GM06990 (cell line): ENCODE measurements at regions not wholly inside any gene's neighbourhood (a gene's known extent, or its start where the extent isn't known, plus 50 kb on each side); places are given as distances from the start of the nearest gene placed in this dataset.

Experiments
- DNase-seq: peaks from one replicate; pipeline ENCODE4 v3.0.0-alpha.2; 2011; ENCODE audit not compliant: insufficient read length; ENCODE audit errors: extremely low read depth
- H3K27me3 ChIP-seq: replicated peaks from 2 replicates; pipeline ENCODE4 v1.6.0; 2011; ENCODE audit warnings: low read length; ENCODE audit not compliant: control insufficient read depth, insufficient read depth
- H3K36me3 ChIP-seq: 2 replicates; pipeline ENCODE4 v1.5.1; 2011; ENCODE audit warnings: low read length; ENCODE audit not compliant: control insufficient read depth, insufficient read depth
- H3K4me3 ChIP-seq: replicated peaks from 2 replicates; pipeline ENCODE4 v1.5.1; 2011; ENCODE audit warnings: low read depth, mild to moderate bottlenecking, control low read depth, low read length
- CTCF ChIP-seq: IDR thresholded peaks from 2 replicates; pipeline ENCODE4 v1.5.1; 2011; ENCODE audit warnings: low read length, control low read depth, mild to moderate bottlenecking, inconsistent platforms; ENCODE audit not compliant: insufficient read depth, poor library complexity, severe bottlenecking

- no peaks in the 10 kb centered on the region for H3K36me3 ChIP-seq
- no peak overlapping the region for H3K4me3 ChIP-seq
- no peak for DNase-seq
- no peak for TF ChIP-seq CTCF
- H3K27me3 ChIP-seq, result no peaks in the 10 kb centered on the region
Observed at GRCh38 chr1:195434566-195435203, 1173.6 kb downstream of the KCNT2 start.

DNA sequence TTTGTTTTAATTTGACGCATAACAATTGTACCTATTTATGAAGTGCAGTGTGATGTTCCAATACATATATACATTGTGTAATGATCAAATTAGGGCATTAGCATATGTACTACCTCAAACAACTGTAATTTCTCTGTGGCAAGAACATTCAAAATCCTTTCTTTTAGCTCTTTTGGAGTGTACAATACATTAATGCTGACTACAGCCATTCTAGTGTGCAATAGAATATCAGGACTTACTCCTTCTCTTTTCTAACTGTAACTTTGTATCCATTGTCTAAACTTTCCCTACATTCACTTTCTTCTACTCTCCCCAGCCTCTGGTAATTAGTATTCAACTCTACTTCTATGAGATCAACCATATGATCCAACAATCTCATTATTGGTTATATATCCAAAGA, 1177.4 kb downstream of the KCNT2 start:
- H3K36me3 ChIP-seq, result no peaks in the 10 kb centered on the region
- no peak for DNase-seq
- H3K27me3 ChIP-seq, result no peaks in the 10 kb centered on the region
- TF ChIP-seq CTCF, result no peak
- no peak overlapping the region for H3K4me3 ChIP-seq

DNA sequence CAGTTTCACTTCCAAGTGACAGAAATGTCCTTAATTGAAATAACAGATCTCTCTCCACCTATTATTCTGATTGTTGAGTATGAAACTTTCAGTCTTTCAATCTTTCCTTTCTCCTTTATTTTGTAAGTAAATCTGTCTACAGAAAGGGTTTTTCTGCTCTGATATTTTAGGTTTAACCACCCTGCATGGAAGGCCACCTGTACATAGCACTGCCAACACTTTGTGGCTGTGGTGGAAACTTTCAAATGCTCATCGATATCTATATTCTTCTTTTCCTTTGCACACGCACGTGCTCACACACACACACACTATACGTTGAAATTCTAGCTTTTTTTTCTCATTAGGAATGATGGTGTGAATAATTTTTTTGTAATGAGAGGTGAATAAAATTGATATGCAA, 1179.3 kb downstream of the KCNT2 start:
- TF ChIP-seq CTCF, result no peak
- Histone ChIP-seq H3K36me3 (no peaks in the 10 kb centered on the region), H3K27me3 (no peaks in the 10 kb centered on the region), H3K4me3 (no peak overlapping the region)
- DNase-seq, result no peak

DNA sequence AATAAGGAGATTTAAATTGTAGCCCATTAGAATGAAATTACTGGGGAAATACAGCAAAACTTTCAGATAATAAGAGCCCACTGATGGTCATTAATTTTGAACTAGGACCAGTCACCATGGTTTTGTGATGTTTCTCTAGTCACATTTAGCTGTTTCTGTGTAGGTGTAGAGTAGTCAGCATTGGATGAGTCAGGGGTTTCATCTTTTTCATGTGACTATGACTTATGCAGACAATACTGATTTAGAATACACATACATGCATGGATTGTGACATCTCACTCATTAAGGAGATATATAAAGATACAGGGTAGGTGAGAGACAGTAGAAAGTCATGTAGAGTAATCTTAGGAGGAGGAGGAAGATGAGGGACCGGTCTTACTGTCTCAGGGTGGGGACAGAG, 1192.7 kb downstream of the KCNT2 start:
- no peak for TF ChIP-seq CTCF
- Histone ChIP-seq H3K4me3 (no peak overlapping the region), H3K27me3 (no peaks in the 10 kb centered on the region), H3K36me3 (no peaks in the 10 kb centered on the region)
- DNase-seq, result no peak

DNA sequence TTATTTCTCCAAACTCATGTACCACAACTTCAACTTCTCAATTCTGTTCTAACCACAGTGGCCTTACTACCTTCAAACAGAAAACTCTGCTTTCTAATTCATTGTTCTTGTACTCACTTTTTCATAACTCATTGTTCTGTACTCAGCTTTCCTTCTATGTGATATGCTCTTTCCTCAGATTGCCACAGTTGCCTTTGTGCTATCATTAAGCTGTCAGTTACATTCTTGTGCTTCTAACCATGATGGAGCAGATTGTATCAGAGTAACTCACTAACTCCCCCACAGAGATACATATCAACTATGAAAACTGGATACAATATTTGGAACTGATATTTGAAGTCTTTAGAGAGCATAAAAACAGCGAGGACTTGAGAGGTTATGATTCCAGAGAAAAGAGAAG, 1213.7 kb downstream of the KCNT2 start:
- DNase-seq, result no peak
- Histone ChIP-seq H3K27me3 (no peaks in the 10 kb centered on the region), H3K36me3 (no peaks in the 10 kb centered on the region), H3K4me3 (no peak overlapping the region)
- TF ChIP-seq CTCF, result no peak

DNA sequence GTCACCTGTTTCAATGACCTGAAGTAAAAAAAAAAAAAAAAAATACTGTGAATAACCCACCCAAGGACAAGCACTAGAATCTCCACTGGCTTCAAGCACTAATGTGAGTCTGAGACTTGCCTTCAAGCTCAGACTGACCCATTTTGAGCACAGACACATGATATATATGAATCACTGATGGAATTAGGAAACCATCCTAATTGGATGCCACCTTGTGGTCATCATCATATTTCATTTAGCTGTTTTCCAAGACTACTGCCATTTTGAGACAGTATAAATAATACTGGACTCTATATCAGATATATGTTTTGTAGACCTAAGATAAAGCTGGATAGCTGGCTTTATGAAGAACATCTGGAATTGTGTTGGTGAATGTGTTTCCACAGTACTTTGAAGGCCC, 1232.0 kb downstream of the KCNT2 start:
- no peaks in the 10 kb centered on the region for H3K36me3 ChIP-seq
- no peak for TF ChIP-seq CTCF
- no peaks in the 10 kb centered on the region for H3K27me3 ChIP-seq
- H3K4me3 ChIP-seq, result no peak overlapping the region
- DNase-seq, result no peak
